WTC11 (cell line): ENCODE measurements at regions not wholly inside any gene's neighbourhood (a gene's known extent, or its start where the extent isn't known, plus 50 kb on each side); places are given as distances from the start of the nearest gene placed in this dataset.

Source experiments
- ATAC-seq: fragments of 200-7000 bp; cut with Tn5 transposase; 2 replicates; pipeline ENCODE4 v1.10.0; 2021; ENCODE audit warnings: mild to moderate bottlenecking, moderate library complexity
- CTCF ChIA-PET: fragments of 300-600 bp; sonication (Branson Sonifier 250); formaldehyde crosslinking; loops from one replicate; lab custom pipeline; 2021; ENCODE audit warnings: antibody characterized with exemption; lab: Charles Lee
- POLR2A ChIA-PET: fragments of 350-600 bp; sonication (Branson Sonifier 250); formaldehyde crosslinking; loops from one replicate; lab custom pipeline; 2021; ENCODE audit warnings: antibody characterized with exemption; lab: Charles Lee
- DNase-seq: peaks from one replicate; pipeline ENCODE4 v3.0.0; 2021; ENCODE audit warnings: low spot score
- H3K27ac Mint-ChIP-seq: 2 replicates; pipeline ENCODE4 v1.8.0; 2021; ENCODE audit warnings: mixed read lengths
- H3K27me3 Mint-ChIP-seq: 2 replicates; pipeline ENCODE4 v1.8.0; 2021; ENCODE audit warnings: low read depth, mild to moderate bottlenecking, moderate library complexity, mixed read lengths
- H3K36me3 Mint-ChIP-seq: 2 replicates; pipeline ENCODE4 v1.8.0; 2021; ENCODE audit warnings: mixed read lengths
- H3K4me1 Mint-ChIP-seq: 2 replicates; pipeline ENCODE4 v1.8.0; 2022; ENCODE audit warnings: mixed read lengths
- H3K4me3 Mint-ChIP-seq: 2 replicates; pipeline ENCODE4 v1.8.0; 2021; ENCODE audit warnings: mild to moderate bottlenecking, moderate library complexity, mixed read lengths
- H3K9me3 Mint-ChIP-seq: 2 replicates; pipeline ENCODE4 v1.8.0; 2021; ENCODE audit warnings: mixed read lengths
- ETV6 ChIP-seq: sonication (generic); formaldehyde crosslinking; IDR thresholded peaks from 2 replicates; pipeline ENCODE4 v1.8.1; 2022; ENCODE audit warnings: mild to moderate bottlenecking, missing genetic modification reagents
- FOXP1 ChIP-seq: sonication (generic); formaldehyde crosslinking; IDR thresholded peaks from 2 replicates; pipeline ENCODE4 v1.8.0; 2022; ENCODE audit warnings: missing genetic modification reagents, mild to moderate bottlenecking, moderate library complexity, borderline replicate concordance
- GABPB1 ChIP-seq: sonication (generic); formaldehyde crosslinking; IDR thresholded peaks from 2 replicates; pipeline ENCODE4 v1.8.1; 2023; ENCODE audit warnings: mild to moderate bottlenecking, missing genetic modification reagents
- IRF2 ChIP-seq: sonication (generic); formaldehyde crosslinking; IDR thresholded peaks from 2 replicates; pipeline ENCODE4 v1.8.0; 2022; ENCODE audit warnings: low read depth, missing genetic modification reagents, borderline replicate concordance
- NFYB ChIP-seq: sonication (generic); formaldehyde crosslinking; conservative IDR thresholded peaks from 2 replicates; pipeline ENCODE4 v1.8.0; 2022; ENCODE audit warnings: low read depth, missing genetic modification reagents
- SOX15 ChIP-seq: fragments of 250-450 bp; sonication (Bioruptor Pico); IDR thresholded peaks from 2 replicates; pipeline ENCODE4 v1.9.0; 2021; ENCODE audit warnings: mild to moderate bottlenecking
- ZBTB43 ChIP-seq: sonication (generic); formaldehyde crosslinking; IDR thresholded peaks from 2 replicates; pipeline ENCODE4 v1.8.1; 2023; ENCODE audit warnings: mild to moderate bottlenecking, missing genetic modification reagents
- ZNF232 ChIP-seq: sonication (generic); formaldehyde crosslinking; IDR thresholded peaks from 2 replicates; pipeline ENCODE4 v1.8.0; 2022; ENCODE audit warnings: mild to moderate bottlenecking, missing genetic modification reagents
- ZNF512 ChIP-seq: sonication (generic); formaldehyde crosslinking; IDR thresholded peaks from 2 replicates; pipeline ENCODE4 v1.8.1; 2022; ENCODE audit warnings: missing genetic modification reagents, borderline replicate concordance
- TF ChIP-seq, protein P1 (sequence below): fragments of 250-450 bp; sonication (Bioruptor Pico); IDR thresholded peaks from 2 replicates; pipeline ENCODE4 v2.1.2; 2022; ENCODE audit warnings: mild to moderate bottlenecking, moderate library complexity
- TF ChIP-seq, protein P2 (sequence below): sonication (generic); formaldehyde crosslinking; conservative IDR thresholded peaks from 2 replicates; pipeline ENCODE4 v1.8.1; 2023; ENCODE audit warnings: mild to moderate bottlenecking, low read depth, missing genetic modification reagents, moderate library complexity

- Mint-ChIP-seq H3K36me3 (no peaks in the 10 kb centered on the region), H3K27ac (no peak overlapping the region), H3K4me3 (no peak overlapping the region), H3K4me1 (peaks cover 20% of the 10 kb centered on the region), H3K27me3 (no peaks in the 10 kb centered on the region), H3K9me3 (no peaks in the 10 kb centered on the region)
- ChIA-PET CTCF (no interaction called here), POLR2A (no interaction called here)
- no peak for TF ChIP-seq NFYB (CRISPR knock-in tag)
- TF ChIP-seq ZBTB43 (CRISPR knock-in tag), result no peak
- no peak for TF ChIP-seq IRF2 (CRISPR knock-in tag)
- TF ChIP-seq SOX15 (CRISPR knock-in tag), result no peak
- TF ChIP-seq, protein P1, sequence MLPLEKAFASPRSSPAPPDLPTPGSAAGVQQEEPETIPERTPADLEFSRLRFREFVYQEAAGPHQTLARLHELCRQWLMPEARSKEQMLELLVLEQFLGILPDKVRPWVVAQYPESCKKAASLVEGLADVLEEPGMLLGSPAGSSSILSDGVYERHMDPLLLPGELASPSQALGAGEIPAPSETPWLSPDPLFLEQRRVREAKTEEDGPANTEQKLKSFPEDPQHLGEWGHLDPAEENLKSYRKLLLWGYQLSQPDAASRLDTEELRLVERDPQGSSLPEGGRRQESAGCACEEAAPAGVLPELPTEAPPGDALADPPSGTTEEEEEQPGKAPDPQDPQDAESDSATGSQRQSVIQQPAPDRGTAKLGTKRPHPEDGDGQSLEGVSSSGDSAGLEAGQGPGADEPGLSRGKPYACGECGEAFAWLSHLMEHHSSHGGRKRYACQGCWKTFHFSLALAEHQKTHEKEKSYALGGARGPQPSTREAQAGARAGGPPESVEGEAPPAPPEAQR (CRISPR knock-in tag), result no peak
- TF ChIP-seq FOXP1 (CRISPR knock-in tag), result no peak
- DNase-seq (no peak), ATAC-seq (no peak)
Observed at GRCh38 chr2:19419211-19419880, 60.9 kb upstream of the OSR1 start.

GRCh38 chr2:19416784-19417684, 58.6 kb upstream of the OSR1 start:
- TF ChIP-seq GABPB1 (CRISPR knock-in tag), result no peak
- ChIA-PET POLR2A (no interaction called here), CTCF (interaction anchor here (0.8 to 1.7 kb wide), 2 partner anchors 40 to 274 kb away, joined by 3 to 4 read pairs; no protein-coding TSS in a partner anchor)
- no peak overlapping the region for H3K27ac Mint-ChIP-seq
- peak; percentile 77 for ATAC-seq
- peaks cover 18% of the 10 kb centered on the region for H3K4me1 Mint-ChIP-seq
- no peaks in the 10 kb centered on the region for H3K27me3 Mint-ChIP-seq
- DNase-seq, result no peak
- no peaks in the 10 kb centered on the region for H3K36me3 Mint-ChIP-seq
- H3K4me3 Mint-ChIP-seq, result no peak overlapping the region
- H3K9me3 Mint-ChIP-seq, result peaks cover 3% of the 10 kb centered on the region; the same call in 1 of the 2 replicates

- ATAC-seq (no peak), DNase-seq (no peak)
- no peak for TF ChIP-seq ZNF232 (CRISPR knock-in tag)
- TF ChIP-seq, protein P2, sequence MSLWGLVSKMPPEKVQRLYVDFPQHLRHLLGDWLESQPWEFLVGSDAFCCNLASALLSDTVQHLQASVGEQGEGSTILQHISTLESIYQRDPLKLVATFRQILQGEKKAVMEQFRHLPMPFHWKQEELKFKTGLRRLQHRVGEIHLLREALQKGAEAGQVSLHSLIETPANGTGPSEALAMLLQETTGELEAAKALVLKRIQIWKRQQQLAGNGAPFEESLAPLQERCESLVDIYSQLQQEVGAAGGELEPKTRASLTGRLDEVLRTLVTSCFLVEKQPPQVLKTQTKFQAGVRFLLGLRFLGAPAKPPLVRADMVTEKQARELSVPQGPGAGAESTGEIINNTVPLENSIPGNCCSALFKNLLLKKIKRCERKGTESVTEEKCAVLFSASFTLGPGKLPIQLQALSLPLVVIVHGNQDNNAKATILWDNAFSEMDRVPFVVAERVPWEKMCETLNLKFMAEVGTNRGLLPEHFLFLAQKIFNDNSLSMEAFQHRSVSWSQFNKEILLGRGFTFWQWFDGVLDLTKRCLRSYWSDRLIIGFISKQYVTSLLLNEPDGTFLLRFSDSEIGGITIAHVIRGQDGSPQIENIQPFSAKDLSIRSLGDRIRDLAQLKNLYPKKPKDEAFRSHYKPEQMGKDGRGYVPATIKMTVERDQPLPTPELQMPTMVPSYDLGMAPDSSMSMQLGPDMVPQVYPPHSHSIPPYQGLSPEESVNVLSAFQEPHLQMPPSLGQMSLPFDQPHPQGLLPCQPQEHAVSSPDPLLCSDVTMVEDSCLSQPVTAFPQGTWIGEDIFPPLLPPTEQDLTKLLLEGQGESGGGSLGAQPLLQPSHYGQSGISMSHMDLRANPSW (CRISPR knock-in tag), result no peak
- peak; percentile 89; the same call in 1 of the 2 replicates for TF ChIP-seq ZNF512
- TF ChIP-seq ETV6 (CRISPR knock-in tag), result no peak
- H3K4me3 Mint-ChIP-seq, result no peak overlapping the region
- POLR2A ChIA-PET, result no interaction called here
- H3K36me3 Mint-ChIP-seq, result no peaks in the 10 kb centered on the region
- no peak overlapping the region for H3K27ac Mint-ChIP-seq
- CTCF ChIA-PET, result interaction anchor here (0.8 to 1.7 kb wide), 2 partner anchors 39 to 275 kb away, joined by 3 to 4 read pairs; no protein-coding TSS in a partner anchor
- H3K27me3 Mint-ChIP-seq, result no peaks in the 10 kb centered on the region
- H3K4me1 Mint-ChIP-seq, result peaks cover 18% of the 10 kb centered on the region
- H3K9me3 Mint-ChIP-seq, result peaks cover 3% of the 10 kb centered on the region; the same call in 1 of the 2 replicates
Observed at GRCh38 chr2:19416083-19416482, 57.7 kb upstream of the OSR1 start.
